CD4-positive, alpha-beta T cell treated with Interleukin-17A for 1 hour (primary cell): ENCODE measurements at regions not wholly inside any gene's neighbourhood (a gene's known extent, or its start where the extent isn't known, plus 50 kb on each side); places are given as distances from the start of the nearest gene placed in this dataset.
"Not testable (repeated sequence)": the region's sequence is repeated elsewhere in the genome, so short reads cannot be mapped to it uniquely, and the experiment has no call there.

Experiments used
- DNase-seq: peaks from one replicate; pipeline ENCODE4 v3.0.0-alpha.2; 2020

- DNase-seq: not testable (repeated sequence)
These were observed 102.3 kb downstream of the ZNF267 start for GRCh38 chr16:31975826-31976419.

- not testable (repeated sequence) for DNase-seq
These were observed 104.9 kb downstream of the ZNF267 start for GRCh38 chr16:31978463-31978862.

- DNase-seq: not testable (repeated sequence)
These were observed 108.1 kb downstream of the ZNF267 start for GRCh38 chr16:31981739-31982138.

GRCh38 chr16:31982986-31983385 lies 109.4 kb downstream of the ZNF267 start:
- DNase-seq: not testable (repeated sequence)

- DNase-seq: not testable (repeated sequence)
These were observed 110.1 kb downstream of the ZNF267 start for GRCh38 chr16:31983666-31984065.

- not testable (repeated sequence) for DNase-seq
These were observed 113.3 kb downstream of the ZNF267 start for GRCh38 chr16:31986895-31987294.

GRCh38 chr16:31988595-31989581 lies 115.3 kb downstream of the ZNF267 start:
- DNase-seq: peak; percentile 64

- DNase-seq: not testable (repeated sequence)
These were observed 116.7 kb downstream of the ZNF267 start for GRCh38 chr16:31990261-31990660.

- DNase-seq: not testable (repeated sequence)
These were observed 117.4 kb downstream of the ZNF267 start for GRCh38 chr16:31990980-31991379.

- DNase-seq: not testable (repeated sequence)
These were observed 122.7 kb downstream of the ZNF267 start for GRCh38 chr16:31996325-31996724.

GRCh38 chr16:32002496-32002895 lies 128.9 kb downstream of the ZNF267 start:
- DNase-seq: not testable (repeated sequence)

GRCh38 chr16:32003819-32004218 lies 130.2 kb downstream of the ZNF267 start:
- not testable (repeated sequence) for DNase-seq

GRCh38 chr16:32038783-32039496 lies 165.3 kb downstream of the ZNF267 start:
- DNase-seq: peak; percentile 0

- not testable (repeated sequence) for DNase-seq
These were observed 166.3 kb downstream of the ZNF267 start for GRCh38 chr16:32039919-32040318.

GRCh38 chr16:32066016-32066651 lies 187.0 kb upstream of the TP53TG3D start:
- DNase-seq: peak; percentile 7

- DNase-seq: not testable (repeated sequence)
These were observed 181.5 kb upstream of the TP53TG3D start for GRCh38 chr16:32071586-32071985.

- not testable (repeated sequence) for DNase-seq
These were observed 169.2 kb upstream of the TP53TG3D start for GRCh38 chr16:32083891-32084290.

GRCh38 chr16:32084656-32085401 lies 168.3 kb upstream of the TP53TG3D start:
- peak; percentile 5 for DNase-seq

- peak; percentile 30 for DNase-seq
These were observed 167.5 kb upstream of the TP53TG3D start for GRCh38 chr16:32085438-32086141.

- DNase-seq: not testable (repeated sequence)
These were observed 137.5 kb upstream of the TP53TG3D start for GRCh38 chr16:32115562-32115961.

GRCh38 chr16:32116080-32116479 lies 137.0 kb upstream of the TP53TG3D start:
- DNase-seq: peak; percentile 2
